Spleen (tissue), 7 donors: ENCODE measurements at regions not wholly inside any gene's neighbourhood (a gene's known extent, or its start where the extent isn't known, plus 50 kb on each side); places are given as distances from the start of the nearest gene placed in this dataset.

Experiments
- CTCF ChIP-seq, 11 experiments: fragments of 200-600 bp in 7 of 11; fragments of 450-650 bp in 4 of 11; sonication (generic) in 4 of 11; IDR thresholded peaks in 8 of 11; conservative IDR thresholded peaks in 3 of 11; 1 replicate in 7 of 11; 2 replicates in 4 of 11; pipeline versions ENCODE4 v1.4.0 to v1.8.0; 2016 to 2021; ENCODE audit warnings: antibody characterized with exemption in 11 of 11, inconsistent platforms in 4 of 11, mild to moderate bottlenecking in 1 of 11
- POLR2A ChIP-seq, 3 donors: fragments of 450-650 bp; IDR thresholded peaks; one replicate each; pipeline ENCODE4 v1.5.1; 2017; ENCODE audit warnings: antibody characterized with exemption in 3 of 3, mild to moderate bottlenecking in 1 of 3
- donor health status: DM: no; HTN: no; CAD: no; lungs with moderate emphysema.
- donor health status: DM: no; HTN: no; CAD: no.
- donor health status: DM: no; HTN: no; CAD: no.

GRCh38 chr16:79661578-79661977, 61.0 kb upstream of the MAF start:
- TF ChIP-seq CTCF (IDR thresholded peaks at IDR 0.05 in 8 of 11, conservative IDR thresholded peaks at IDR 0.05 in 3 of 11), result no peak
- TF ChIP-seq POLR2A (IDR thresholded peaks at IDR 0.05), result no peak
